ENCODE measurements at regions not wholly inside any gene's neighbourhood (a gene's known extent, or its start where the extent isn't known, plus 50 kb on each side); places are given as distances from the start of the nearest gene placed in this dataset.
"Not testable (repeated sequence)": the region's sequence is repeated elsewhere in the genome, so short reads cannot be mapped to it uniquely, and the experiment has no call there.

- H3K4me1 ChIP-seq (ENCODE audit: control insufficient read depth in 3 of 3, insufficient read depth in 3 of 3, low read length in 3 of 3), result no peaks in the 10 kb centered on the region
- H3K27me3 ChIP-seq (ENCODE audit: control insufficient read depth in 3 of 3, insufficient read depth in 3 of 3, low read length in 3 of 3), result no peaks in the 10 kb centered on the region
- no peak overlapping the region for H3K27ac ChIP-seq (ENCODE audit: low read depth, low read length)
- no peaks in the 10 kb centered on the region for H3K9me3 ChIP-seq (ENCODE audit: control insufficient read depth in 3 of 3, low read length in 3 of 3)
- H3K9ac ChIP-seq (ENCODE audit: low read depth in 1 of 3, low read length in 3 of 3), result no peak overlapping the region
- H3K36me3 ChIP-seq (ENCODE audit: control insufficient read depth in 3 of 3, insufficient read depth in 3 of 3, low read length in 3 of 3), result no peaks in the 10 kb centered on the region
- H3K4me3 ChIP-seq (ENCODE audit: low read length in 3 of 3), result no peak overlapping the region
Measured at GRCh38 chr5:30355675-30356074, 837.8 kb upstream of the CDH6 start.

GRCh38 chr5:30347858-30348257, 845.6 kb upstream of the CDH6 start:
- no peak overlapping the region for H3K4me3 ChIP-seq (ENCODE audit: low read length in 3 of 3)
- H3K9me3 ChIP-seq (ENCODE audit: control insufficient read depth in 3 of 3, low read length in 3 of 3), result no peaks in the 10 kb centered on the region
- no peak overlapping the region for H3K9ac ChIP-seq (ENCODE audit: low read depth in 1 of 3, low read length in 3 of 3)
- no peaks in the 10 kb centered on the region for H3K36me3 ChIP-seq (ENCODE audit: control insufficient read depth in 3 of 3, insufficient read depth in 3 of 3, low read length in 3 of 3)
- no peaks in the 10 kb centered on the region for H3K4me1 ChIP-seq (ENCODE audit: control insufficient read depth in 3 of 3, insufficient read depth in 3 of 3, low read length in 3 of 3)
- H3K27ac ChIP-seq (ENCODE audit: low read depth, low read length), result no peak overlapping the region
- no peaks in the 10 kb centered on the region for H3K27me3 ChIP-seq (ENCODE audit: control insufficient read depth in 3 of 3, insufficient read depth in 3 of 3, low read length in 3 of 3)

DNA sequence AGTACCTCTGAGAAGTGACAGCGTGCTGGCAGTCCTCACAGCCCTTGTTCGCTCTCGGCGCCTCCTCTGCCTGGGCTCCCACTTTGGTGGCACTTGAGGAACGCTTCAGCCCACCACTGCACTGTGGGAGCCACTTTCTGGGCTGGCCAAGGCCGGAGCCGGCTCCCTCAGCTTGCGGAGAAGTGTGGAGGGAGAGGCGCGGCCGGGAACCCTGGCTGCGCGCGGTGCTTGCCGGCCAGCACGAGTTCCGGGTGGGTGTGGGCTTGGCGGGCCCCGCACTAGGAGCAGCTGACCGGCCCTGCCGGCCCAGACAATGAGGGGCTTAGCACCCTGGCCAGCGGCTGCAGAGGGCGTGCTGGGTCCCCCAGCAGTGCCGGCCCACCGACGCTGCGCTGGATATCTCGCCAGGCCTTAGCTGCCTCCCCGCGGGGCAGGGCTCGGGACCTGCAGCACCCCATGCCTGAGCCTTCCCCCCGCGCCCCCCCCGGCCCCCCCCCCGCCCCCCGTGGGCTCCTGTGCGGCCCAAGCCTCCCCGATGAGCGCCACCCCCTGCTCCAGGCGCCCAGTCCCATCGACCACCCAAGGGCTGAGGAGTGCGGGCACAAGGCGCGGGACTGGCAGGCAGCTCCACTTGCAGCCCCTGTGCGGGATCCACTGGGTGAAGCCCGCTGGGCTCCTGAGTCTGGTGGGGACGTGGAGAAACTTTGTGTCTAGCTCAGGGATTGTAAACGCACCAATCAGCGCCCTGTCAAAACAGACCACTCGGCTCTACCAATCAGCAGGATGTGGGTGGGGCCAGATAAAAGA, 847.7 kb upstream of the CDH6 start:
- not testable (repeated sequence) for H3K9ac ChIP-seq (ENCODE audit: low read depth in 1 of 3, low read length in 3 of 3); H3K27me3 ChIP-seq (ENCODE audit: control insufficient read depth in 3 of 3, insufficient read depth in 3 of 3, low read length in 3 of 3); H3K4me3 ChIP-seq (ENCODE audit: low read length in 3 of 3); H3K36me3 ChIP-seq (ENCODE audit: control insufficient read depth in 3 of 3, insufficient read depth in 3 of 3, low read length in 3 of 3); H3K4me1 ChIP-seq (ENCODE audit: control insufficient read depth in 3 of 3, insufficient read depth in 3 of 3, low read length in 3 of 3); H3K27ac ChIP-seq (ENCODE audit: low read depth, low read length); H3K9me3 ChIP-seq (ENCODE audit: control insufficient read depth in 3 of 3, low read length in 3 of 3)

DNA sequence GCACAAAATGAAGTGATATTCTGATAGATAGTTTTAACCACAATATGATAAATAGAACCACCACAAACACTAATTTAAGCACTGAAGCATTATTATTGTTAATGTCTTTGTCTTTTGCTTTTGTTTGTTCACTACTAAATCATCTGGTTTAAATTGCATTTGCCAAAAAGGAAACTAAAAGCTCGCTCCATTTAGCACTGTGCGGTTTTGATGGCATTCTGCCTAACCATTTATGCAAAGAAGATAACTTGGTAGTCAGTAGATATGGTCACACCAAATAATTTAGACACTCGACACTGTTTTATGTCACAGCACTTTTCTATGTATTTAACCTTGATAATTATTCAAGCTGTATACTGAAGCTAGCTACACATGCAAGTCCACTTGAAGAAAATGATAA, 849.8 kb upstream of the CDH6 start:
- H3K27me3 ChIP-seq (ENCODE audit: control insufficient read depth in 3 of 3, insufficient read depth in 3 of 3, low read length in 3 of 3), result no peaks in the 10 kb centered on the region
- no peak overlapping the region for H3K27ac ChIP-seq (ENCODE audit: low read depth, low read length)
- no peaks in the 10 kb centered on the region for H3K9me3 ChIP-seq (ENCODE audit: control insufficient read depth in 3 of 3, low read length in 3 of 3)
- no peak overlapping the region for H3K9ac ChIP-seq (ENCODE audit: low read depth in 1 of 3, low read length in 3 of 3)
- H3K4me3 ChIP-seq (ENCODE audit: low read length in 3 of 3), result no peak overlapping the region
- no peaks in the 10 kb centered on the region for H3K36me3 ChIP-seq (ENCODE audit: control insufficient read depth in 3 of 3, insufficient read depth in 3 of 3, low read length in 3 of 3)
- H3K4me1 ChIP-seq (ENCODE audit: control insufficient read depth in 3 of 3, insufficient read depth in 3 of 3, low read length in 3 of 3), result no peaks in the 10 kb centered on the region

DNA sequence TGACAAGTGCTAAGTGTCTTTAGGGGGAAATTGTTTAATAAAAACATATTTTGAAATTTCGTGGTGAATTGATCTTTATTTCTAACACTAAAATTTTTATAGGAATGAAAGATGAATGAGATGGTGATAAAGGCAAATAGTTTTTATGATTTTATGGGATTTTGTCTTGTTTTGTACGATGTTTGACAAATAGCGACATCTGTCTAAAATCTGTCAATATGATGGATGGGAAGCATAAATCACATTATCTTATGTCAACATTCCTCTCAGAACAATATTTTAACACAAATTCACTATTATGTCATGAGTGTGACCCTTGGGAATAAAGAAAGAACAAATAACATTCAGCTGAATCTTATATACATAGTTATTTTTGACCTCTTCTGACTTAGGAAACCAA, 852.0 kb upstream of the CDH6 start:
- Histone ChIP-seq H3K4me3 (ENCODE audit: low read length in 3 of 3) (no peak overlapping the region), H3K36me3 (ENCODE audit: control insufficient read depth in 3 of 3, insufficient read depth in 3 of 3, low read length in 3 of 3) (no peaks in the 10 kb centered on the region), H3K9ac (ENCODE audit: low read depth in 1 of 3, low read length in 3 of 3) (no peak overlapping the region), H3K27ac (ENCODE audit: low read depth, low read length) (no peak overlapping the region), H3K27me3 (ENCODE audit: control insufficient read depth in 3 of 3, insufficient read depth in 3 of 3, low read length in 3 of 3) (no peaks in the 10 kb centered on the region), H3K9me3 (ENCODE audit: control insufficient read depth in 3 of 3, low read length in 3 of 3) (no peaks in the 10 kb centered on the region), H3K4me1 (ENCODE audit: control insufficient read depth in 3 of 3, insufficient read depth in 3 of 3, low read length in 3 of 3) (no peaks in the 10 kb centered on the region)

- H3K4me1 ChIP-seq (ENCODE audit: control insufficient read depth in 3 of 3, insufficient read depth in 3 of 3, low read length in 3 of 3), result no peaks in the 10 kb centered on the region
- no peaks in the 10 kb centered on the region for H3K27me3 ChIP-seq (ENCODE audit: control insufficient read depth in 3 of 3, insufficient read depth in 3 of 3, low read length in 3 of 3)
- H3K36me3 ChIP-seq (ENCODE audit: control insufficient read depth in 3 of 3, insufficient read depth in 3 of 3, low read length in 3 of 3), result no peaks in the 10 kb centered on the region
- no peaks in the 10 kb centered on the region for H3K9me3 ChIP-seq (ENCODE audit: control insufficient read depth in 3 of 3, low read length in 3 of 3)
- H3K9ac ChIP-seq (ENCODE audit: low read depth in 1 of 3, low read length in 3 of 3), result no peak overlapping the region
- H3K27ac ChIP-seq (ENCODE audit: low read depth, low read length), result no peak overlapping the region
- H3K4me3 ChIP-seq (ENCODE audit: low read length in 3 of 3), result no peak overlapping the region
Measured at GRCh38 chr5:30337084-30337573, 856.4 kb upstream of the CDH6 start.

DNA sequence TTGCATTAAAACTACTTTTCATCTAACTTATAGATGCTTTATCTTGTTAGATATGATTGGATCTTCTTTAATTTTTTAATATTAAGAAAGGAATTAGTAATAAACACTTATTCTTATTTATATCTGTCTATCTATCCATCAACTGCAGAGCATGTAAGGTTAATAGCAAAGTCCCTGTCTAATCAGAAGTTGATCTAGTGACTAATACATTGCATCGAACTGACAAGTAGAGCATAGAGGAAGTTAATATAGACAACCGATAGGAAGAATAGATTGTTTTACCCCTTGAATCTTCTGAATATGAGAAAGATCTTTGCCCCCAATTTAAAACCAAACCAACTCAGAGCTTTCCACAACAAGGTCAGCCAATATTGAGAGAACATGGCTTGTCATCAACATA, 862.0 kb upstream of the CDH6 start:
- no peaks in the 10 kb centered on the region for H3K27me3 ChIP-seq (ENCODE audit: control insufficient read depth in 3 of 3, insufficient read depth in 3 of 3, low read length in 3 of 3)
- no peaks in the 10 kb centered on the region for H3K36me3 ChIP-seq (ENCODE audit: control insufficient read depth in 3 of 3, insufficient read depth in 3 of 3, low read length in 3 of 3)
- no peak overlapping the region for H3K27ac ChIP-seq (ENCODE audit: low read depth, low read length)
- H3K4me3 ChIP-seq (ENCODE audit: low read length in 3 of 3), result no peak overlapping the region
- H3K9me3 ChIP-seq (ENCODE audit: control insufficient read depth in 3 of 3, low read length in 3 of 3), result no peaks in the 10 kb centered on the region
- H3K9ac ChIP-seq (ENCODE audit: low read depth in 1 of 3, low read length in 3 of 3), result no peak overlapping the region
- no peaks in the 10 kb centered on the region for H3K4me1 ChIP-seq (ENCODE audit: control insufficient read depth in 3 of 3, insufficient read depth in 3 of 3, low read length in 3 of 3)

DNA sequence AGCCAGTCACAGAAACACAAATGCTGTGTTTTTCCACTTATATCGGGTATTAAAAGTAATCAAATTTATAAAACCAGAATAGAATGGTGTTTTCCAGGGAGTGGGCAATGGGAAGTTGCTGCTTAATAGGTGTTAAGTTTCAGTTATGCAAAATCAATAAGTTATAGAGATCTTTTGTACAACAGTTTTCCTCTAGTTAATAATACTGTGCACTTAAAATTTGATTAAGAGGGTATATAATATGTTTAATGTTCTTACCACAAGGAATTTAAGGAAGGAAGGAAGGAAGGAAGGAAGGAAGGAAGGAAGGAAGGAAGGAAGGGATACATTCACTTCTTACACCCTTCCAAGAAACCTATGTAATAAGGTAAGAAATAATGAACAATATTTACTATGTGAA, 867.7 kb upstream of the CDH6 start:
- Histone ChIP-seq H3K9me3 (ENCODE audit: control insufficient read depth in 3 of 3, low read length in 3 of 3) (no peaks in the 10 kb centered on the region), H3K9ac (ENCODE audit: low read depth in 1 of 3, low read length in 3 of 3) (no peak overlapping the region), H3K27ac (ENCODE audit: low read depth, low read length) (no peak overlapping the region), H3K27me3 (ENCODE audit: control insufficient read depth in 3 of 3, insufficient read depth in 3 of 3, low read length in 3 of 3) (no peaks in the 10 kb centered on the region), H3K4me3 (ENCODE audit: low read length in 3 of 3) (no peak overlapping the region), H3K36me3 (ENCODE audit: control insufficient read depth in 3 of 3, insufficient read depth in 3 of 3, low read length in 3 of 3) (no peaks in the 10 kb centered on the region), H3K4me1 (ENCODE audit: control insufficient read depth in 3 of 3, insufficient read depth in 3 of 3, low read length in 3 of 3) (no peaks in the 10 kb centered on the region)

GRCh38 chr5:30324083-30324482, 869.4 kb upstream of the CDH6 start:
- H3K4me1 ChIP-seq (ENCODE audit: control insufficient read depth in 3 of 3, insufficient read depth in 3 of 3, low read length in 3 of 3), result no peaks in the 10 kb centered on the region
- H3K9me3 ChIP-seq (ENCODE audit: control insufficient read depth in 3 of 3, low read length in 3 of 3), result no peaks in the 10 kb centered on the region

DNA sequence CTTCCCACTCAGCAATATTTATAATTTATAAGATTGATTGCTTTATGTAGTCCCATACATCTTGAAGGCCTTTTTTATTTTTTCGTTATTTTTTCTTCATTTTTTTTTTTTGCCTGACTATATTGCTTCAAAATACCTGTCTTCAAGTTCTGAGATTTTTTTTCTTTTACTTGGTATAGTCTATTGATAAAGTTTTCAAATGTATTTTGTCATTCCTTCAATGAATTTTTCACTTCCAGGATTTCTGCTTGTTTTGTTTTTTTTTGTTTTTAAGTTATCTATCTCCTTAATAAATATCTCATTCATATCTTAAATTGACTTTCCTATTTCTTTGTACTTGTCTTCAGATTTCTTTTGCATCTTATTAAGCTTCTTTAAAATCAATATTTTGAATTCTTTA, 905.6 kb upstream of the CDH6 start:
- Histone ChIP-seq H3K4me3 (ENCODE audit: low read length in 3 of 3) (no peak overlapping the region), H3K27ac (ENCODE audit: low read depth, low read length) (no peak overlapping the region), H3K9me3 (ENCODE audit: control insufficient read depth in 3 of 3, low read length in 3 of 3) (peaks cover 2 to 12% (median 7%) of the 10 kb centered on the region in 3 donors), H3K36me3 (ENCODE audit: control insufficient read depth in 3 of 3, insufficient read depth in 3 of 3, low read length in 3 of 3) (no peaks in the 10 kb centered on the region), H3K4me1 (ENCODE audit: control insufficient read depth in 3 of 3, insufficient read depth in 3 of 3, low read length in 3 of 3) (no peaks in the 10 kb centered on the region), H3K27me3 (ENCODE audit: control insufficient read depth in 3 of 3, insufficient read depth in 3 of 3, low read length in 3 of 3) (no peaks in the 10 kb centered on the region), H3K9ac (ENCODE audit: low read depth in 1 of 3, low read length in 3 of 3) (no peak overlapping the region)

More at GRCh38 chr5:30324083-30324482, 869.4 kb upstream of the CDH6 start:
- Histone ChIP-seq H3K27ac (ENCODE audit: low read depth, low read length) (no peak overlapping the region), H3K27me3 (ENCODE audit: control insufficient read depth in 3 of 3, insufficient read depth in 3 of 3, low read length in 3 of 3) (no peaks in the 10 kb centered on the region), H3K4me3 (ENCODE audit: low read length in 3 of 3) (no peak overlapping the region), H3K9ac (ENCODE audit: low read depth in 1 of 3, low read length in 3 of 3) (no peak overlapping the region), H3K36me3 (ENCODE audit: control insufficient read depth in 3 of 3, insufficient read depth in 3 of 3, low read length in 3 of 3) (no peaks in the 10 kb centered on the region)

Measured in skeletal muscle tissue (tissue), 3 donors.